BJ (cell line): ENCODE measurements at regions not wholly inside any gene's neighbourhood (a gene's known extent, or its start where the extent isn't known, plus 50 kb on each side); places are given as distances from the start of the nearest gene placed in this dataset.
"Not testable (repeated sequence)": the region's sequence is repeated elsewhere in the genome, so short reads cannot be mapped to it uniquely, and the experiment has no call there.

Experiments used
- CTCF ChIA-PET: fragments of 350-600 bp; formaldehyde crosslinking; extraction: SDS; loops from one replicate; lab custom pipeline; 2021; ENCODE audit warnings: antibody characterized with exemption, inconsistent platforms; lab: Yijun Ruan, JAX
- POLR2A ChIA-PET: fragments of 300-600 bp; sonication (Branson Sonifier 250); formaldehyde crosslinking; extraction: SDS; loops from one replicate; lab custom pipeline; 2021; ENCODE audit warnings: antibody characterized with exemption; lab: Charles Lee
- DNase-seq: peaks from one replicate; pipeline ENCODE4 v3.0.0-alpha.2; 2011; ENCODE audit warnings: low read depth
- H3K27me3 ChIP-seq: 2 replicates; pipeline ENCODE4 v1.6.0; 2011; ENCODE audit warnings: low read length; ENCODE audit not compliant: control insufficient read depth, insufficient read depth
- H3K36me3 ChIP-seq: 2 replicates; pipeline ENCODE4 v1.5.1; 2011; ENCODE audit warnings: low read length; ENCODE audit not compliant: control insufficient read depth, insufficient read depth
- H3K4me3 ChIP-seq: 2 replicates; pipeline ENCODE4 v1.5.1; 2011; ENCODE audit warnings: low read depth, mild to moderate bottlenecking, control low read depth, low read length
- CTCF ChIP-seq: IDR thresholded peaks from 2 replicates; pipeline ENCODE4 v1.5.1; 2011; ENCODE audit warnings: low read depth, mild to moderate bottlenecking, control low read depth, inconsistent platforms, low read length, moderate library complexity; ENCODE audit not compliant: insufficient read depth

DNA sequence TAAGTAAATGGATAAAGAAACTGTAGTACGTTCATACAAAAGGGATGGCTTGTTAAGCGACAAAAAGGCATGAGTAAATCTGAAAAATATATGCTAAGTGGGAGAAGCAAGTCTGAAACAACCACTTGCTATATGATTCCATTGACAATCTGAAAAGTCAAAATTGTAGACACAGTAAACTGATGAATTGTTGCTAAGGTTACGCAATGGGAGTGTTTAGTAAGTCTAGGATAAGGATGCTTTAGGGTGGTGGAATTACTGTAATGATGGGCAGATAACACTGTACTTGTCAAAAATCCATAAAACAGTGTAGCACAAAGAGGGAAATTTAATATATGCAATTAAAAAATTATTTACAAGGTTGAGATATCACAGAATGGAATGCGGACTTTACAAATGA, 984.9 kb downstream of the FSCB start:
- DNase-seq, result no peak
- CTCF ChIA-PET, result no interaction called here
- Histone ChIP-seq H3K4me3 (no peak overlapping the region), H3K27me3 (no peaks in the 10 kb centered on the region), H3K36me3 (no peaks in the 10 kb centered on the region)
- POLR2A ChIA-PET, result no interaction called here
- no peak for TF ChIP-seq CTCF

GRCh38 chr14:43503508-43503907, 1003.6 kb downstream of the FSCB start:
- ChIA-PET POLR2A (no interaction called here), CTCF (no interaction called here)
- no peak for DNase-seq

GRCh38 chr14:43492359-43492758, 1014.7 kb downstream of the FSCB start:
- H3K36me3 ChIP-seq, H3K27me3 ChIP-seq, DNase-seq, POLR2A ChIA-PET, H3K4me3 ChIP-seq, CTCF ChIA-PET: not testable (repeated sequence)

More at GRCh38 chr14:43503508-43503907, 1003.6 kb downstream of the FSCB start:
- TF ChIP-seq CTCF, result no peak
- Histone ChIP-seq H3K36me3 (no peaks in the 10 kb centered on the region), H3K4me3 (no peak overlapping the region), H3K27me3 (no peaks in the 10 kb centered on the region)

DNA sequence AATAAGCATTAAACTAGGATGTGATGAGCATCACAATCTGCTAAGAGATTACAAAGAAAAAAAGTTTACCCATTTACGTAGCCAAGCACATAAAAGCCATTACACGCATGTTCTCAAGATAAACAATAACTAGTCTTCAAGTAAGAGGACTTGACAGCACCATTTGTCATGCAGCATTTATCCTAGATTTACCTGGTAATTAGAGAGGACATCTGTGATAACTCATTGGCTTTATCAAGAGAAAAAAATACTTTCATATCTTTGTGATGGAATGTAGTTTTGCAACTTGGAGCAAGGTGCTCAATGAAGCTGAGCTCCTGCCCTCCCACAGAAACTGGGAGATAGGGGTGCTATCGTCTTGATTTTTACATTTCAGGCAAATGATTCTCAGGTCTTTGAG, 1023.7 kb downstream of the FSCB start:
- H3K27me3 ChIP-seq, result no peaks in the 10 kb centered on the region
- DNase-seq, result no peak
- no peak overlapping the region for H3K4me3 ChIP-seq
- CTCF ChIA-PET, result no interaction called here
- H3K36me3 ChIP-seq, result no peaks in the 10 kb centered on the region
- POLR2A ChIA-PET, result no interaction called here
- TF ChIP-seq CTCF, result no peak

DNA sequence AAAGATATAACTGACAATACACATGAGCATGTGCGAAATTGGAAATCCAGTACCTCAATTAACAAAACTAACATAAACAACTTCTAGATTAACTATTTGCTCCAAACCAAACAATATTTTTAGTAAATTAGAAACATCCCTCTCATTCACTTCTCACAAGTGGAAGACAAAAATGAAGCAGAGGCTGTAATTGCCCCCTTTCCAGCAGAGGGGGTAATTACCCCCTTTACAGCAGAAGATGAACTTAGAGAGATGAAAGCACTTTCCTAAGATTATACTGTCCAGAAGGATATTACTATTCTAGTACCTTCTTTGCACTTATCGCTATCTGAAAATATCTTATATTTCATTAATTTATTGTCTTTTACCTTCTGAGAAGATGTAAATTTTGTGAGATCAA, 1025.2 kb downstream of the FSCB start:
- H3K27me3 ChIP-seq, result no peaks in the 10 kb centered on the region
- ChIA-PET CTCF (no interaction called here), POLR2A (no interaction called here)
- H3K4me3 ChIP-seq, result no peak overlapping the region
- no peak for DNase-seq
- H3K36me3 ChIP-seq, result no peaks in the 10 kb centered on the region
- no peak for TF ChIP-seq CTCF

DNA sequence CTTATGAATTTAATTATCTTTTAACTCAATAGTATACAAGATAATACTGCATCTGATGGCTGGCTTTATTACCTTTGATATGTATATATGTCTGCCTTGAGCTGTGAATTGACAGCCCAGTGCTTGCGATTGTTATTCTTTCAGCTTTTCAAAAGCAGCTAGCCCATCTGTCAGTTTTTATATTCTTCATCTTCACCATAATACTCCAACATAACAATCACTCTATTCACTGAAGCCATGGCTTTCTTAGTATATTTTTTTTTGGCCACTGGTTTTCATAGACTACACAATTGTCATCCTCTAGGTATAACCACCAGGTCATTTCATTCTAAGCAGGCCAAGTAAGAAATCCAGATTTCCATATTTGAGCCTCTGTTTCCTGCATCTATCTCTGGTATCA, 1026.1 kb downstream of the FSCB start:
- DNase-seq, result no peak
- ChIA-PET POLR2A (no interaction called here), CTCF (no interaction called here)
- Histone ChIP-seq H3K4me3 (no peak overlapping the region), H3K27me3 (no peaks in the 10 kb centered on the region), H3K36me3 (no peaks in the 10 kb centered on the region)
- no peak for TF ChIP-seq CTCF
